GM12878 (cell line): ENCODE measurements at regions not wholly inside any gene's neighbourhood (a gene's known extent, or its start where the extent isn't known, plus 50 kb on each side); places are given as distances from the start of the nearest gene placed in this dataset.

Experiments
- ATAC-seq: fragments of 200-7000 bp; cut with Tn5 transposase; 3 replicates; pipeline ENCODE4 v1.9.1; 2020; ENCODE audit warnings: mild to moderate bottlenecking, moderate library complexity
- BruUV-seq: library from RNA; stranded (reverse); fragments of 400-500 nt; replicated peaks from 2 replicates; lab custom pipeline; 2021; lab: Mats Ljungman, UMichigan
- CTCF ChIA-PET: fragments of 300-600 bp; sonication (Branson Sonifier 250); formaldehyde crosslinking; extraction: SDS; loops from one replicate; lab custom pipeline; 2021; ENCODE audit warnings: inconsistent platforms; lab: Yijun Ruan, JAX
- POLR2A ChIA-PET: fragments of 350-600 bp; formaldehyde crosslinking; extraction: SDS; loops from one replicate; lab custom pipeline; 2021; ENCODE audit warnings: inconsistent platforms; lab: Charles Lee
- RAD21 ChIA-PET: fragments of 300-600 bp; sonication (Branson Sonifier 250); formaldehyde crosslinking; loops from one replicate; lab custom pipeline; 2023; ENCODE audit warnings: antibody characterized with exemption; ENCODE audit not compliant: unreplicated experiment; lab: Charles Lee
- SMC1A ChIA-PET: fragments of 300-600 bp; sonication (Branson Sonifier 250); formaldehyde crosslinking; loops from one replicate; lab custom pipeline; 2023; ENCODE audit not compliant: unreplicated experiment, uncharacterized antibody; lab: Charles Lee
- DNase-seq: peaks from one replicate; pipeline ENCODE4 v3.0.0-alpha.2; 2011; ENCODE audit warnings: low read depth, low spot score
- FAIRE-seq: peaks from 3 replicates; lab custom pipeline; 2011; peaks lifted over from hg19 to GRCh38; lab: Jason Lieb, UNC
- H2AFZ ChIP-seq: 2 replicates; pipeline ENCODE4 v1.6.0; 2011; ENCODE audit warnings: low read depth, low read length, control low read depth; ENCODE audit not compliant: control insufficient read depth
- H3K27ac ChIP-seq: 2 replicates; pipeline ENCODE4 v1.5.1; 2011; ENCODE audit warnings: control low read depth; ENCODE audit not compliant: control insufficient read depth, insufficient read depth
- H3K27me3 ChIP-seq, 2 experiments: replicated peaks in 1 of 2; 2 replicates each; pipeline versions ENCODE4 v1.6.0 to v1.6.1; 2011; ENCODE audit warnings: low read length in 1 of 2; ENCODE audit not compliant: control insufficient read depth in 2 of 2, insufficient read depth in 2 of 2
- H3K36me3 ChIP-seq, 2 experiments: 2 replicates each; pipeline ENCODE4 v1.5.1; 2011; ENCODE audit warnings: low read length in 1 of 2; ENCODE audit not compliant: control insufficient read depth in 2 of 2, insufficient read depth in 2 of 2
- H3K4me1 ChIP-seq: 2 replicates; pipeline ENCODE4 v1.6.1; 2011; ENCODE audit warnings: mild to moderate bottlenecking, low read length, moderate library complexity, mixed read lengths; ENCODE audit not compliant: control insufficient read depth, insufficient read depth
- H3K4me2 ChIP-seq: 2 replicates; pipeline ENCODE4 v1.6.0; 2011; ENCODE audit warnings: control low read depth; ENCODE audit not compliant: control insufficient read depth, insufficient read depth
- H3K4me3 ChIP-seq: fragments of 200-600 bp; sonication (generic); 2 replicates; pipeline ENCODE4 v1.5.1; 2016
- H3K79me2 ChIP-seq: 2 replicates; pipeline ENCODE4 v1.6.0; 2011; ENCODE audit warnings: low read length; ENCODE audit not compliant: control insufficient read depth, insufficient read depth
- H3K9ac ChIP-seq: 2 replicates; pipeline ENCODE4 v1.8.0; 2011; ENCODE audit warnings: low read length, control low read depth, mixed read lengths; ENCODE audit not compliant: control insufficient read depth, insufficient read depth
- H3K9me3 ChIP-seq: replicated peaks from 3 replicates; pipeline ENCODE4 v1.5.1; 2011; ENCODE audit warnings: mild to moderate bottlenecking, low read length; ENCODE audit not compliant: control insufficient read depth, insufficient read depth
- H4K20me1 ChIP-seq: 2 replicates; pipeline ENCODE4 v1.6.0; 2011; ENCODE audit not compliant: control insufficient read depth, insufficient read depth
- BACH1 ChIP-seq: fragments of 450-650 bp; IDR thresholded peaks from 2 replicates; pipeline ENCODE4 v1.6.1; 2017; ENCODE audit warnings: mild to moderate bottlenecking, borderline replicate concordance
- BCLAF1 ChIP-seq: fragments of 450-650 bp; IDR thresholded peaks from 2 replicates; pipeline ENCODE4 v1.6.1; 2017; ENCODE audit warnings: antibody characterized with exemption, mild to moderate bottlenecking, moderate library complexity
- BHLHE40 ChIP-seq, 2 experiments: fragments of 450-650 bp in 1 of 2; IDR thresholded peaks; 2 replicates each; pipeline ENCODE4 v1.6.1; 2011 to 2017; ENCODE audit warnings: low read depth in 2 of 2, borderline replicate concordance in 1 of 2, improper control_type of control experiment in 1 of 2, low read length in 1 of 2, mild to moderate bottlenecking in 1 of 2
- E2F4 ChIP-seq: IDR thresholded peaks from 2 replicates; pipeline ENCODE4 v1.6.1; 2012; ENCODE audit warnings: low read depth, low read length, improper control_type of control experiment
- SPI1 ChIP-seq: IDR thresholded peaks from 2 replicates; pipeline ENCODE4 v1.6.1; 2011; ENCODE audit warnings: low read depth, mild to moderate bottlenecking, low read length, moderate library complexity, borderline replicate concordance; ENCODE audit not compliant: insufficient read depth
- WGBS: methylation state at CpG from one replicate; pipeline ENCODE4 v1.1.6; 2016; ENCODE audit warnings: low lambda C conversion rate; ENCODE audit not compliant: insufficient replicate concordance, insufficient coverage; ENCODE audit errors: missing lambda C conversion rate; 5-methylcytosine and 5-hydroxymethylcytosine counted together
- in situ Hi-C: fragments of 300-500 bp; cut with MboI; formaldehyde crosslinking; loops from 9 replicates; pipeline ENCODE4 v1.14.3; 2018; ENCODE audit warnings: mixed read lengths
- intact Hi-C: fragments of 100-400 bp; cut with micrococcal nuclease; formaldehyde crosslinking; loops from one replicate; pipeline ENCODE4 v1.14.2; 2022; ENCODE audit not compliant: unreplicated experiment

- RAD21 ChIA-PET = no interaction called here
- Histone ChIP-seq H3K9me3 (no peaks in the 10 kb centered on the region), H3K79me2 (no peaks in the 10 kb centered on the region), H4K20me1 (no peaks in the 10 kb centered on the region), H3K4me3 (no peak overlapping the region), H3K9ac (no peak overlapping the region), H3K4me1 (no peaks in the 10 kb centered on the region), H3K4me2 (no peak overlapping the region), H3K27me3 (no peaks in the 10 kb centered on the region), H2AFZ (no peak overlapping the region), H3K36me3 (no peaks in the 10 kb centered on the region), H3K27ac (no peak overlapping the region)
- no TSS peak for BruUV-seq
- intact Hi-C loops (no loop called here), in situ Hi-C loops (no loop called here)
- TF ChIP-seq E2F4 (no peak), BACH1 (no peak), BCLAF1 (no peak), BHLHE40 (IDR thresholded peaks at IDR 0.05; ENCODE audit: borderline replicate concordance in 1 of 2, low read depth in 2 of 2, low read length in 1 of 2) (0 out of 4 replicates have a peak, but pooled peaks have one; percentile 28 to 33), SPI1 (peak; percentile 32; the same call in 1 of the 2 replicates)
- CTCF ChIA-PET = no interaction called here
- ATAC-seq (no peak), DNase-seq (no peak), FAIRE-seq (no peak)
- WGBS = 0% methylated on average over 3 of the region's 3 CpGs
- POLR2A ChIA-PET = no interaction called here
- SMC1A ChIA-PET = no interaction called here
Observed at GRCh38 chr2:19099181-19099580, 259.2 kb downstream of the OSR1 start.
